ENCODE measurements at regions not wholly inside any gene's neighbourhood (a gene's known extent, or its start where the extent isn't known, plus 50 kb on each side); places are given as distances from the start of the nearest gene placed in this dataset.

GRCh38 chr7:31192986-31193385 is 140.9 kb downstream of the ADCYAP1R1 start:
- Histone ChIP-seq H3K9ac (ENCODE audit: insufficient read depth, low read depth, low read length) (no peak overlapping the region), H3K27ac (ENCODE audit: extremely low read length, insufficient read depth, low read length) (no peak overlapping the region), H3K27me3 (ENCODE audit: control insufficient read depth in 1 of 2, insufficient read depth in 2 of 2, low read length in 2 of 2) (no peaks in the 10 kb centered on the region), H2AFZ (ENCODE audit: low read length) (no peak overlapping the region), H3K4me2 (ENCODE audit: low read depth, low read length) (no peak overlapping the region), H4K20me1 (ENCODE audit: insufficient read depth, low read length) (no peaks in the 10 kb centered on the region), H3K9me3 (ENCODE audit: low read length) (peaks cover 3% of the 10 kb centered on the region; the same call in 1 of the 2 replicates), H3K36me3 (replicated peaks in 1 of 2; ENCODE audit: control insufficient read depth in 1 of 2, insufficient read depth in 2 of 2, low read length in 2 of 2) (no peaks in the 10 kb centered on the region), H3K4me3 (replicated peaks in 1 of 3; ENCODE audit: insufficient read depth in 1 of 3, low read depth in 2 of 3, low read length in 3 of 3) (no peak overlapping the region), H3K4me1 (ENCODE audit: insufficient read depth, low read length) (no peaks in the 10 kb centered on the region), H3K79me2 (ENCODE audit: insufficient read depth, low read length) (no peaks in the 10 kb centered on the region)
- POLR2A ChIA-PET: no interaction called here
- TF ChIP-seq RAD21 (CRISPR knock-in tag; IDR thresholded peaks at IDR 0.05) (peak; percentile 65), ZNF687 (CRISPR knock-in tag; IDR thresholded peaks at IDR 0.05) (peak; percentile 15; the same call in 1 of the 2 replicates), STAG1 (CRISPR knock-in tag; IDR thresholded peaks at IDR 0.05) (peak; percentile 74), KDM2A (CRISPR knock-in tag; IDR thresholded peaks at IDR 0.05; ENCODE audit: borderline replicate concordance, low read depth) (peak; percentile 43; the same call in 1 of the 2 replicates), CTCF (CRISPR knock-in tag; IDR thresholded peaks at IDR 0.05) (peak; percentile 87), ZNF431 (CRISPR knock-in tag; IDR thresholded peaks at IDR 0.05; ENCODE audit: borderline replicate concordance, low read depth) (no peak), XRCC5 (optimal IDR thresholded peaks at IDR 0.05; ENCODE audit: low read length) (peak; percentile 81), ZFP36L2 (CRISPR knock-in tag; IDR thresholded peaks at IDR 0.05) (no peak), HOXA5 (CRISPR knock-in tag; IDR thresholded peaks at IDR 0.05) (0 out of 2 replicates have a peak, but pooled peaks have one; percentile 23)
- WGBS (ENCODE audit: low lambda C conversion rate): 5% methylated on average over 14 of the region's 27 CpGs
- peak; percentile 35 for DNase-seq (ENCODE audit: low spot score)
- in situ Hi-C loops (cut with HindIII; ENCODE audit: extremely low pct_ligation_motif_present, low pct_unique_long_range_greater_than_20kb) (loop anchor here (25.0 kb wide), 2 partner anchors 294 to 444 kb away; no protein-coding TSS in a partner anchor), intact Hi-C loops (cut with micrococcal nuclease; ENCODE audit: unreplicated experiment) (loop anchor here (1.0 kb wide), 1 partner anchor 441 kb away; no protein-coding TSS in a partner anchor)
- peak; percentile 28 for FAIRE-seq
- peak; percentile 99 for ATAC-seq
- CTCF ChIA-PET (ENCODE audit: low intra/inter-chr PET ratio, low total read pairs): interaction anchor here (0.8 to 1.0 kb wide), 2 partner anchors 296 to 441 kb away, joined by 4 to 5 read pairs; no protein-coding TSS in a partner anchor
- no TSS peak for BruUV-seq (replicated peaks)

All from HepG2 (cell line).